ENCODE measurements at regions not wholly inside any gene's neighbourhood (a gene's known extent, or its start where the extent isn't known, plus 50 kb on each side); places are given as distances from the start of the nearest gene placed in this dataset.

DNA sequence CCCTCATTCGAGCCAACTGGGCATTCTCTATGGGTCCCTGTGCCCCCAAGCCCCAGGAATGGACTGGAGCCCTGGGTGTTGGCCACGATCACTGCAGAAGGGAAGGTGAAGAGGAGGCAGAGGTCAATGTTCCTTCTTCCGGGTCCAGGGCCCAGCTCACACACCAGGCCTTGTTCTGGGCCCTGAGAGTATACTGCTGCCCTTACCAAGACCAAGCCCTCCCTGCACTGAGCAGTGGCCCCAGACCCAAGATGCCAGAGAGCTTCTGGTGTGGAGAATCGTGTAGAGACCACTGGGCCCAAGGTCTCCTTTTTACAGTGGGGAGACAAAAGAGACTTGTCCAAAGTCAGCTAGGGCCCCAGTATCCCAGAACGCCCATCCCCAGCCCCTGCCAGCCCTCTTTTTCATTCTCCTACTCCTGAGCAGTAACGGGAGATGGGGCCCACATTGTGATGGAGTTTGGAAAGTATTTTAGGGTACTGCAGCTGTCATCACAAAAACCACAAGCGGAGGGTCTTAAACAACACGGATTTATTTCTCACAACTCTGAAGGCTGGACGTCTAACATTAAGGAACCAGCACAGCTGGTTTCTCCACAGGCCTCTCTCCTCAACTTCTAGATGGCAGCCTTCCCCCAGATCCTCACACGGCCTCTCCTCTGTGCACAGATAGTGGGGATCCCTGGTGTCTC is 79.4 kb downstream of the PDGFA start:
- TF ChIP-seq, protein P1, sequence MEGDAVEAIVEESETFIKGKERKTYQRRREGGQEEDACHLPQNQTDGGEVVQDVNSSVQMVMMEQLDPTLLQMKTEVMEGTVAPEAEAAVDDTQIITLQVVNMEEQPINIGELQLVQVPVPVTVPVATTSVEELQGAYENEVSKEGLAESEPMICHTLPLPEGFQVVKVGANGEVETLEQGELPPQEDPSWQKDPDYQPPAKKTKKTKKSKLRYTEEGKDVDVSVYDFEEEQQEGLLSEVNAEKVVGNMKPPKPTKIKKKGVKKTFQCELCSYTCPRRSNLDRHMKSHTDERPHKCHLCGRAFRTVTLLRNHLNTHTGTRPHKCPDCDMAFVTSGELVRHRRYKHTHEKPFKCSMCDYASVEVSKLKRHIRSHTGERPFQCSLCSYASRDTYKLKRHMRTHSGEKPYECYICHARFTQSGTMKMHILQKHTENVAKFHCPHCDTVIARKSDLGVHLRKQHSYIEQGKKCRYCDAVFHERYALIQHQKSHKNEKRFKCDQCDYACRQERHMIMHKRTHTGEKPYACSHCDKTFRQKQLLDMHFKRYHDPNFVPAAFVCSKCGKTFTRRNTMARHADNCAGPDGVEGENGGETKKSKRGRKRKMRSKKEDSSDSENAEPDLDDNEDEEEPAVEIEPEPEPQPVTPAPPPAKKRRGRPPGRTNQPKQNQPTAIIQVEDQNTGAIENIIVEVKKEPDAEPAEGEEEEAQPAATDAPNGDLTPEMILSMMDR (IDR thresholded peaks at IDR 0.05; ENCODE audit: insufficient read depth, low read length, poor library complexity, severe bottlenecking), result no peak
- Histone ChIP-seq H3K27me3 (replicated peaks; ENCODE audit: control insufficient read depth, insufficient read depth, low read length) (no peaks in the 10 kb centered on the region), H3K4me3 (replicated peaks; ENCODE audit: low read depth, low read length) (no peak overlapping the region), H3K36me3 (ENCODE audit: control insufficient read depth, insufficient read depth, low read length) (no peaks in the 10 kb centered on the region)
- DNase-seq (ENCODE audit: extremely low read depth, insufficient read length), result no peak

DNA sequence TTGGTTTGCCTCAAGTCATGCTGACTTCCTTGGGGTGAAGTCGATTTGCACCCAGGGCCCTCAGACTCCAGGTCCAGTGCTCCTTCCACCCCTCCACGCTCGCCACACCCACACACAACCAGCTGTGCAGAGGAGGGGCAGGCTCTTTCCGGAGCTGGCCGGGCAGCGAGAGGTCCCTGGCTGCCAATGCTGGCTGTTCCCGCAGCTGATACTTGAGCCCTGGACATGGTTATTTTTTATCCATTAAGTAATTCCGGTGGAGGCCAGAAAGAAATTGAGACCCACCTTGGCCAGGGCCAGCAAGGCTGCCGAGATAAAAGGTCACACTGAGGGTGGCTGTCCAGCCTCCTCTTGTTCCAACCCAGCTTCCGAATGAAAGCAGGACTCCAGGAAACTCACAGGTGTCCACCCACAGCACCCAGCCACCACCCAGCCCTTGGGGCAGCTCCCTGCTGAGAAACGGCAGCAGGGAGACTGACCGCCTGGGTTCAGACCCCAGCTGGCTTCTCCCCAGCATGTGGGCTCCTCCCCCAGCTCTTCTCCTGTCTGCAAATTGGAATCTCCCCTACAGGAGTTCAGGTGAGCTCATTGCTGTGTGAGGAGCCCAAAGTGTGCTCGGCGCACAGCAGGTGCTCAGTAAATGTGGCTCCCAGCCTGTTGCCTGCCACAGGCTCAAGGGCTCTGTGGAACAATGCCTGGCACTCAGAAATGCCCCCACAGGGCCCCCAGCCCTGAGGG is 77.8 kb downstream of the PDGFA start:
- TF ChIP-seq, protein P1 (IDR thresholded peaks at IDR 0.05; ENCODE audit: insufficient read depth, low read length, poor library complexity, severe bottlenecking), result no peak
- DNase-seq (ENCODE audit: extremely low read depth, insufficient read length), result no peak
- Histone ChIP-seq H3K4me3 (replicated peaks; ENCODE audit: low read depth, low read length) (no peak overlapping the region), H3K36me3 (ENCODE audit: control insufficient read depth, insufficient read depth, low read length) (no peaks in the 10 kb centered on the region), H3K27me3 (replicated peaks; ENCODE audit: control insufficient read depth, insufficient read depth, low read length) (no peaks in the 10 kb centered on the region)

DNA sequence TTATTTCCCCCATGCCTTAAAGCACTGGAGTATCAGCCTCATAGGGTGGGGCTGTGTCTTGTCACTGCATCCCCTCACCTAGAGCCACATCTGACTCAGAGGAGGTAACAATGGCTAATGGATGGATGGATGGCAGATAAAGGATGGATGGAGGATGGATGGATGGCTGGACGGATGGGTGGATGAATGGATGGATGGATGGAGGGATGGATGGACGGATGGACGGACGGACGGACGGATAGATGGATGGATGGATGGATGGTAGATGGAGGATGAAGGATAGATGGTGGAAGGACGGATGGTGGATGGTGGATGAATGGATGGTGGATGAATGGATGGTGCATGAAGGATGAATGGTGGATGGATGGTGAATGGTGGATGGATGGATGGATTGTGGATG is 77.2 kb downstream of the PDGFA start:
- H3K4me3 ChIP-seq (replicated peaks; ENCODE audit: low read depth, low read length), result no peak overlapping the region
- no peaks in the 10 kb centered on the region for H3K27me3 ChIP-seq (replicated peaks; ENCODE audit: control insufficient read depth, insufficient read depth, low read length)
- H3K36me3 ChIP-seq (ENCODE audit: control insufficient read depth, insufficient read depth, low read length), result no peaks in the 10 kb centered on the region
- TF ChIP-seq, protein P1 (IDR thresholded peaks at IDR 0.05; ENCODE audit: insufficient read depth, low read length, poor library complexity, severe bottlenecking), result no peak
- no peak for DNase-seq (ENCODE audit: extremely low read depth, insufficient read length)

DNA sequence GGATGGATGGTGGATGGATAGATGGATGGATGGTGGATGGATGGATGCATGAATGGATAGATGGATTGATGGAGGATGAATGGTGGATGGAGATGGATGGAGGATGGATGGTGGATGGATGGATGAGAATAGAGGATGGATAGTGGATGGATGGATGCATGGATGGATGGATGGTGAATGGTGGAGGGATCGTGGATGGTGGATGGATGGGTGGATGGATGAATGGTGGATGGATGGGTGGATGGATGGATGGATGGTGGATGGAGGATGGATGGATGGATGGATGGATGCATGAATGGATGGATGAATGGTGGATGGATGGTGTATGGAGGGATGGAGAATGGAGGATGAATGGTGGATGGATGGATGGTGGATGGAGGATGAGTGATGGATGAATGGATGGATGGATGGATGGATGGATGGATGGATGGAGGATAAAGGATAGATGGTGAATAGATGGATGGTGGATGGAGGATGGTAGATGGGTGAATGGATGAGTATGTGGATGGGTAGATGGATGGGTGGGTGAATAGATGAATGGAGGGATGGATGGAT is 76.3 kb downstream of the PDGFA start:
- no peaks in the 10 kb centered on the region for H3K36me3 ChIP-seq (ENCODE audit: control insufficient read depth, insufficient read depth, low read length)
- no peaks in the 10 kb centered on the region for H3K27me3 ChIP-seq (replicated peaks; ENCODE audit: control insufficient read depth, insufficient read depth, low read length)
- TF ChIP-seq, protein P1 (IDR thresholded peaks at IDR 0.05; ENCODE audit: insufficient read depth, low read length, poor library complexity, severe bottlenecking), result no peak
- no peak for DNase-seq (ENCODE audit: extremely low read depth, insufficient read length)
- no peak overlapping the region for H3K4me3 ChIP-seq (replicated peaks; ENCODE audit: low read depth, low read length)

DNA sequence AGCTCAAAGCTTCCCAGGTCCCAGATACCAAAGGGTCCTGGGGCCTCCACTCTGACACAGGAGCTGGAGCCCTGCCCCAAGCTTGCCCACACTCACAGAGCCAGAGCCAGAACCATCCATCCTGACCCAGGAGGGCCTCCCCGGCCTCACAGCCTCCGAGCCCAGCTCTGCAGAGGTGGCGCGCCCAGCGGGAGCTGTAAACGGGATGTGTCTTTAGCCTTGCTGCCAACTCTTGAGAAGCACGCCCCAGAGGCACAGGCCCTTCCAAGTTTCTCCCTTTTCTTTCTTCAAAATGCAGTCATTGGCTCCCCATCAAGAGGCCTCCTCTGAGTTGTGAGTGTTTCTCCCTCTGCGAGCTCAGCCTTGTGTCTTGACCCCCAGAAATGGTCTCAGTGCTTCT is 75.0 kb downstream of the PDGFA start:
- no peaks in the 10 kb centered on the region for H3K36me3 ChIP-seq (ENCODE audit: control insufficient read depth, insufficient read depth, low read length)
- DNase-seq (ENCODE audit: extremely low read depth, insufficient read length), result no peak
- H3K27me3 ChIP-seq (replicated peaks; ENCODE audit: control insufficient read depth, insufficient read depth, low read length), result no peaks in the 10 kb centered on the region
- TF ChIP-seq, protein P1 (IDR thresholded peaks at IDR 0.05; ENCODE audit: insufficient read depth, low read length, poor library complexity, severe bottlenecking), result no peak
- no peak overlapping the region for H3K4me3 ChIP-seq (replicated peaks; ENCODE audit: low read depth, low read length)

Data from GM06990 (cell line).